Keratinocyte (primary cell): ENCODE measurements at regions not wholly inside any gene's neighbourhood (a gene's known extent, or its start where the extent isn't known, plus 50 kb on each side); places are given as distances from the start of the nearest gene placed in this dataset.

ENCODE experiments used
- CTCF ChIP-seq, 3 experiments: IDR thresholded peaks in 1 of 3; conservative IDR thresholded peaks in 1 of 3; optimal IDR thresholded peaks in 1 of 3; 2 replicates in 2 of 3; 3 replicates in 1 of 3; pipeline versions ENCODE3 to v1.5.1; 2011; ENCODE audit warnings: low read length in 3 of 3, mild to moderate bottlenecking in 3 of 3, moderate library complexity in 2 of 3, control low read depth in 1 of 3, inconsistent platforms in 1 of 3; ENCODE audit not compliant: insufficient read depth in 2 of 3; ENCODE audit errors: extremely low read depth in 1 of 3
- EZH2 ChIP-seq: IDR thresholded peaks from one replicate; pipeline ENCODE4 v1.6.1; 2012; ENCODE audit warnings: inconsistent platforms, mild to moderate bottlenecking, low read length, moderate library complexity

DNA sequence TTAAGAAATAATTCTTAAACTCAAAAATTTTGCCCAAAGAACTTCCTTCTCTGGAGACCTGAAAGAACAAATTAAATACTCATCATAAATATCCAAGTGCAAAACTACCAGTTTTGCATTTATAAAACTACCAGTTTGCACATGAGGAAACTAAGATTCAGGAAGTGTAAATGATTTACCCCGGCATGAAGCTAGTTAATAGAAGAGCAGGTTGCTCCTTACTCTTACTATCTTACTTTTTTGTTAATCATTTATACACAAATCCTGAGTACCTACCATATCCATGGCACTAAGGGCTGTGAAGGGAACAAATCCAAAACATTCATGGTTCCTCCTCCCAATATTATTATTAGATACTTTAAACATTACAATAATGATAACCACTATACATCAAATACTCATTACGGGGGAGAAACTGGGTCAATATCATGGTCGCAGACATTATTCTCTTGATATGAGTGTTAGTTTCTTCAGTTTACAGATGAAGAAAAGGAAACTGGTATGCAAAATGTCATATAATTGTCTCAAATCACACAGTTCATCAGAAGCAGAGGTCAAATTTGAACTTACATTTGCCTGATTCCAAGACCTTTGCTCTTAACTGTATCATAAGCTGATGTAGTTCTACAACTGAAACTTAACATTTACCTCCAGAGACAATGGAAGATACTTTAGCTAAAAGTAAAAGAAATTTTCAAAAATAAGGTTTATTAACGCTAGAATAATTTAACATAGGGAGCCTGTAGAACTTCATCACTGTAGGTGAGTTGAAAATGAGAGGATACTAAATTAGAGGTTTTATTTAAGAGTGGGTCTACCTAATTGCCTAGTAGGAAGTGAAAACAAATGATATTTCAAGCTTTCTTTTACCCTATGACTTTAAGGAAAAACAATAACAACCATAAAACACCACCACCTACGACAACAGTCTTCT, 74.5 kb downstream of the FAM76B start:
- TF ChIP-seq CTCF (optimal IDR thresholded peaks at IDR 0.05 in 1 of 3, IDR thresholded peaks at IDR 0.05 in 1 of 3, conservative IDR thresholded peaks at IDR 0.05 in 1 of 3; ENCODE audit: extremely low read depth in 1 of 3, insufficient read depth in 2 of 3, low read length in 3 of 3) (no peak), EZH2 (no peak)
